AML-193 (cell line): ENCODE measurements at regions not wholly inside any gene's neighbourhood (a gene's known extent, or its start where the extent isn't known, plus 50 kb on each side); places are given as distances from the start of the nearest gene placed in this dataset.
A peak's percentile ranks its signal among the peaks of the same experiment; 100 is the strongest.
"Not testable (repeated sequence)": the region's sequence is repeated elsewhere in the genome, so short reads cannot be mapped to it uniquely, and the experiment has no call there.

Source experiments
- DNase-seq, 2 experiments: peaks; one replicate each; lab custom pipeline; 2025; lab: John Stamatoyannopoulos, UW

GRCh38 chr18:76720683-76721082 lies 101.7 kb upstream of the ZNF236 start:
- no peak for DNase-seq

DNA sequence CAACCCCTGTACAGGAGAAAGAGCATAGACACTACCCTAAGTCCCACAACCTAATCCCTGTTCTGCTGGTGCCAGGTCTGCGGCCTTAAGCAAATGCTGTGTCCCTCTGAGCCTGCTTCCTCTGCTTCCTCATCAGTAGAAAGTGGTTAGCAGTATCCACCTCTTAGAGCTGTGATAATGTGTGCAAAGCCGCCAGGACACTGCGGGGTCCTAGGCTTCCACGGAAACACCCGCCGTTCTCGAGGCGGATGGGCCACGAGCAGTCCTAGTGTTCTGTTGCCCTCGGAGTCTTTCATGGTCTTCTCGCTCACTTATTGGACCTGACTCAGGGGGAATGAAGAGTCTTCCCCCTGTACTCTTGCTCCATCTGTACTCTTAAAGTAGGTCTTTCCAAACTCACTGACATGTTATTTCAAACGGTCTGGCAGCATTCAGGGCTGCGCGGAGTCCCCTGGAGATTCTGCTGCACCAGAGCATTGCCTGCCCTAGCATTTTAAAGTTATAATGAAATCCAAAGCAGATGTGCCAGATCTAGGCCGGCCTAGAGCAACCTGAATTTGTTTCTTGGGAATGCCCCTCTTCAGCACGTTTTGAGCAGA lies 107.2 kb upstream of the ZNF236 start:
- no peak for DNase-seq

- DNase-seq: no peak
These were observed 108.9 kb upstream of the ZNF236 start for GRCh38 chr18:76713432-76713831.

DNA sequence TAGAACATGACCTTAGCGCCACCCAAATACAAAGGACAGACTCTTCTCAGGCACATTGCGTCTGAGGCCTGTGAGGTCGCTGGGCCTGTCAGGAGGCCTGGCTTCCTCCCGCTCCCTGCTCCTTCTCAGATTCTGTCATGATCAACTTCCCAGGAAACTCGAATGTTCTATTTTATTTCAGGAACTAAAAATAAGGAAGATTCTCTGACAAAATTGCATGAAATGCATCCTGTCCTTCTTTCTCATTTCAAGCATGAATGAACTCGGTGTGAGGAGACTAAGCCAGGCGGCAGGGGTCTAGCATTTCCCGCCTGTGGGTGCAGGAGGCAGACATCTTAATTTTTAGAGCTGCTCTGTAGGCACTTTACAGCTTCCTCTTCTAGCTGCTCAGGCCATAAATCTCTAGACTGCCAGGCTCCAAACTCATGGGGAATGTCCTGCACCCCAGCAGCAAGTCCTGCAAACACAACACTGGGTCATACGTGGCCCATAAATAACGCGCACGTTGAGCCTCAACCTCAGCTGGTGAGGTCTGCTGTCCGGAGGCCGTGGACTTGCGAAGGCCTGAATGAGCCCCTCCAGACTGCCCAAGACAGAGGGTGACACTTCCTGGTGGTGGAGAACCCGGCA lies 109.7 kb upstream of the ZNF236 start:
- DNase-seq: no peak

DNA sequence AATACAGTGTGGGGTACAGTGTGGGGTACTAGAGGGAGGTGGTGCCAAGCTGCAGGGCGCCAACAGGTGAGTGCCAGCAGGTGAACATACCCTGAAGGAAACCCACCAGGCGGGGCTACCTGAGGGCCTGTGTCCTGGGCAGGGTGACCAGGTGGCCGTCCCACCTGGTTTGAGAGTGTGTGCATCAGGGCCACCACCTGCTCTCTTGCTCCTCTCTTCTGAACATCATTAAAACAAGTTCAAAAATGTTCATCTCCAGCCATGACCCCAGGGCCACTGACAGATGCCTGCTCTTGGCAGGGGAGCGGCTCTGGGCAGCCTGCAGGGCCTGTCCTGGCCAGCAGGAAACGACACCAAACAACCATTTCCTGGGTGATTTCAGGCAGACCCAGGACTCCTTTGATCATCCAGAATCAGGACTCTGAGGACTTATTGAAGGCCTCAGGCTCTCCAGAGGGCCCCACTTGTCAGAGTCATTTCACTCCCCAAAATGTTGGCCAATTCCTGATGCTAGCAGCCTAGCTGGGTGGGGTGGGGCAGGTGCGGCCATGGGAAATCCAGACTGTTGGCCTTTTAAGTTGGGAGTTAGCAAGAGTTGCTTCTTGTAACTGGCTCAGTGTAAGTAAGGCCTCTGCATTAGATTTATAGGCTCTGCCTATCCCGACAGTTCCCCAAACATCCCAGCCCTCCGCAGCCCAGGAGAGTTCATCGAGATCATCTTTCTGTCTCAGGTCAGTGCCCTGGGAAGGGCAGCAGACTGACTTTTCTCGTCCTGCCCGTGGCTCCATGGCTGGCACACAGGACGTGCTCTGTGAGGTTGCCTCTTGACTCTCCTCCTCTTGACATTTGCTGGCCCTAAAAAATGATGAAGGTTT lies 111.5 kb upstream of the ZNF236 start:
- DNase-seq: no peak

GRCh38 chr18:76709659-76710645 lies 112.4 kb upstream of the ZNF236 start:
- DNase-seq: peak; percentile 49 to 60

DNA sequence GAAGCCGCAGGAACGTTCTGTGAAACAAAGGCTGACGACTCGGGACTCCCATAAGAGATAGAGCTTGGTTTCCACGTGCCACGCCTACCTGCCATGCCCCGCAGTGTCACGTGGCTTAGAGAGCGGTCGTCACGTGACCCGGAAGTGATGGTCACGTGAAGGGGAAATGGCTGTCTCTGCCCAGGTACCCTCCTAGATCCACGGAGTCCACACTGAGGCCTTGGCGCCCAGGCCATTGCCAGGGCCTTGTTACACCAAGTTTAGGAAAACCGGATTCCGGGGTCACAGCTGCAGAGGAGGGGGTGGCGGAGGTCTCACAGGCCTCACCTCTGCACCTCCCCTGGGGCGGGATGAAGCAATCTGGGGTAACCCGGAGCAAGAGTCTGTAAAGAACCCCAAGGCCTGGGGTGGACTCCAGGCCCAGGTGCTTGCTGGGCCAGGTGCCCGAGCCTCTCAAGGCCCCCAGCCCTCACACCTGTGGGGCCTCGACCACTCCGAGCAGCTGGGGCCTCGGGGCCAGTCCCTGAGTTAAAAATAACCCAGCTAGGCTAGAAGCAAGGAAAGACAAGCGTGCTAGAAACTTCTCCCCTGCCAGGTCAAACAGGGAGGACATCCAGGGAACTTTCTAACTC lies 113.5 kb upstream of the ZNF236 start:
- no peak for DNase-seq

DNA sequence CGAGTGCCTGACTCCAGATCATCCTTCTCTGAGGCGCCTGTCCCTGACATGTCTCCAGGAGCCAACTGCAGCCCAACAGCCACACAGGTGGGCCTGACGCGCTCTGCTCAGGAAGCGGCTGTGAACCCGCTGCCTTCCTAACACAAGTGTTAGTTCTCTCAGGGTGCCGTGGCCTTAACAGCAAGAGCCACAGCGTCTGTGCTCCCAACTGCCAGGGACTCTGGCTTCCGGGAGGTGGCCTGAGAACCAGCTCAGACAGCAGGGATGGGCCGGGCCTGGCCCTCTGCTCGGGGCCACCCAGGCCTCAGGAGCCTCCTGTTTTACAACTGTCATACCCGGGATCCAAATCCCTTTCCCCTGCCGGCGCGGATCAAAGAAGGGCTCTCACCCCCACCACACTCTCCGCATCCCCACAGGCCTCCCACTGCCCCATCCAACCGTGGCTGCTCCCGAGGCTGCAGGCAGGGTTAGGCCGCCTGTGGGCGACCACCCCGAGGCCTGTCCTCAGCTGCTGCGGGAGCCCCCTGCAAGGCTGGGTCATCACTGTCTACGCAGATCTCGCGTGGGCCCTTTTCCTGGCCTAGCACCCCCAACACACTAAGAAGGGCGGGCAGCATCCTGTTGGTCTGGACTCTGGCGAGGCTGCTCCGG lies 114.2 kb upstream of the ZNF236 start:
- no peak for DNase-seq

DNA sequence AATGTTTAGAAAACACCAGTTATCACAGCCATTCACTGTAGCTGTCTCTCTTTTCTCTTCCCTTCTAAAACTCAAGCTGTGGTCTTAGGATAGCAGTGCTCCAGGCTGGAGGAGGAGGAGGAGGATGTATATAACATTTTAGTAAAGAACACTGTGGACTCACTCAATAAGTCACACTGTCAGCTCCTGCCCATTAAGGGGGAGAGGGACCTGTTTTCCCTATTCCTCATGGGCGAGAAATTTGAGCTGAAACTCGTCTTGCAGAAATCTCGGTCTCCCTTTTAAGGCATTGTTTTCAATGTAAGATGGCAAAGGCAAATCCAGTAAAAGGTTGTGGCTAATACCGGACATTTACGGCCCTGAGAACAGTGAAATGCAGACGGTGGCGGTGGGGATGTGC lies 114.8 kb upstream of the ZNF236 start:
- DNase-seq: no peak

DNA sequence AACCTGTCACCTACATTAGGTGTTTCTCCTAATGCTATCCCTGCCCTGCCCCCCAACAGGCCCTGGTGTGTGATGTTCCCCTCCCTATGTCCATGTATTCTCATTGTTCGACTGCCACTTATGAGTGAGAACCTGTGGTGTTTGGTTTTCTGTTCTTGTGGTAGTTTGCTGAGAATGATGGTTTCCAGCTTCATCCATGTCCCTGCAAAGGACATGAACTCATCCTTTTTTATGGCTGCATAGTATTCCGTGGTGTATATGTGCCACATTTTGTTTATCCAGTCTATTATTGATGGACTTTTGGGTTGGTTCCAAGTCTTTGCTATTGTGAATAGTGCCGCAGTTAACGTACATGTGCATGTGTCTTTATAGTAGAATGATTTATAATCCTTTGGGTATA lies 117.8 kb upstream of the ZNF236 start:
- not testable (repeated sequence) for DNase-seq

DNA sequence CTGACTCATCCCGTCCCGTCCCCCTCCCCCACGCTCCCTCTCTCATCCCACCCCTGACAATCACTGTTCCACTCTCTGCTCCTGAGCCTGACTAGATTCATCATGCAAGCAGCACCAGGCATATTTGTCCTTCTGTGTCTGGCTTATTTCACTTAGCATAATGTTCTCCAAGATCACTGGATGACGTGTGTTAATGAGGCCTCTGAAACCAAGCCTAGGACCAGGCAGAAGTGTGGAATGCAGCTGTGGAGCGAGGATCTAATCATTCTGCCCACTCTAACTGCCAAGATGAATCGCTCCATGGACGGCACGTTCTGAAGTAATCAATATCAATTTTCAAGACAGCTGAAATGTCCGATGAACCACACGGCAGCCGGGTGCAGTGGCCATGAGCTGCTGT lies 122.4 kb upstream of the ZNF236 start:
- no peak for DNase-seq

GRCh38 chr18:76697441-76697901 lies 124.9 kb upstream of the ZNF236 start:
- DNase-seq: no peak

GRCh38 chr18:76691800-76692199 lies 130.6 kb upstream of the ZNF236 start:
- DNase-seq: no peak

DNA sequence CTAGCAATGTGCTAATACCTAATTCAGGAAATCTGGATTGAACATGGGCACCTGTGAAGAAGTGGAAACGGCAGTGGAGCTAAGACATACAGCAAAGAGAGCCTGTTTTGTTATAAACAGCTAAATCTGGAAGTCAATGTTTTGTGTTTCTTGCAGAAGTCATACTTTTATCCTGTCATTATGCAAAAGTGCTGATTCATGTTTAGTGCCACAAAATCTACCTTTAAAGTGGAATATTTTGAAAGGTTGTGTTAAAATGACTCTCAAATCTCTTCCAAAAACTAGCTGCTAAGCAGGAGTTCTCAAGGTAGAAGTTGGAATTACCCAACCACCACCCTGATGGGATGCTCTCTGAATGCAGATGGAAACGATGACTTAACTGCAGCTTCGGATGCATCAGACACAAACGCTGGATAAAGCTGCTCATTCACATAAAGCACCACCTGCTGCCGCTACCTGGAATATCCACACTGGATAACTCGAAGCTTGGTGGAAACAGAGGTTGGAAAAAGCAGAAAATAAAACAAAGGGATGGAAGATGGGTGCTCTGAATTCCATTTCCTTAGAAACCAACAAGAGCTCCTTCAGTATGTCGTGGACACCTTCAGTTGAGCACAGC lies 132.6 kb upstream of the ZNF236 start:
- no peak for DNase-seq

- no peak for DNase-seq
These were observed 133.5 kb upstream of the ZNF236 start for GRCh38 chr18:76688724-76689472.

GRCh38 chr18:76687304-76687962 lies 134.9 kb upstream of the ZNF236 start:
- DNase-seq: no peak

- DNase-seq: peak; percentile 70 to 72
These were observed 135.6 kb upstream of the ZNF236 start for GRCh38 chr18:76686737-76687231.

GRCh38 chr18:76685860-76686259 lies 136.5 kb upstream of the ZNF236 start:
- no peak for DNase-seq

- no peak for DNase-seq
These were observed 137.0 kb upstream of the ZNF236 start for GRCh38 chr18:76685402-76685801.
